ENCODE measurements at regions not wholly inside any gene's neighbourhood (a gene's known extent, or its start where the extent isn't known, plus 50 kb on each side); places are given as distances from the start of the nearest gene placed in this dataset.

- H3K36me3 Mint-ChIP-seq: no peaks in the 10 kb centered on the region
- no peak for DNase-seq
- no peaks in the 10 kb centered on the region for H3K4me1 Mint-ChIP-seq (ENCODE audit: low read depth)
- no peak overlapping the region for H3K27ac Mint-ChIP-seq
- ChIA-PET CTCF (no interaction called here), POLR2A (no interaction called here)
- intact Hi-C loops (cut with micrococcal nuclease): no loop called here
- H3K4me3 Mint-ChIP-seq: no peak overlapping the region
- no peaks in the 10 kb centered on the region for H3K9me3 Mint-ChIP-seq
- H3K27me3 Mint-ChIP-seq: no peaks in the 10 kb centered on the region
Observed at GRCh38 chr12:98062464-98063245, 452.7 kb upstream of the TMPO start.

DNA sequence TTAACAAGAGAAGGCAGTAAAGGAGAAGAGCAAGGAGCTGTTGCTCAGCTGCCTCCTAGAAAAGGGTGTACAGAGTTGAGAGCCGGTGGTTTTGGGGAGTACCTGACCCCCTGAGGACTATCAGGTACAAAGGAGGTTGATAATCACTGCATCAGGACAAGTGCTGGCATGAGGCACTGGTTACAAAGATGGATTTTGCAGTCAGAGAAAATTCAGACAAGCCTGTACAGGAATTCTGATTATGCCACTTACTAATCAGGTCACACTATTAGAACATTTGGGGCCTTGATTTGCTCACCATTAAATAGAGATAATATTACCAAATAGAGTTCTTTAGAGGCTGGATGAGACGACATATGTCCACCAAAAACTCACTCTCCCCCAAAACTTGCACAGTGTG lies 450.9 kb upstream of the TMPO start:
- Mint-ChIP-seq H3K36me3 (no peaks in the 10 kb centered on the region), H3K27me3 (no peaks in the 10 kb centered on the region), H3K4me1 (ENCODE audit: low read depth) (no peaks in the 10 kb centered on the region), H3K9me3 (no peaks in the 10 kb centered on the region), H3K4me3 (no peak overlapping the region), H3K27ac (no peak overlapping the region)
- CTCF ChIA-PET: no interaction called here
- intact Hi-C loops (cut with micrococcal nuclease): no loop called here
- POLR2A ChIA-PET: no interaction called here
- DNase-seq: no peak

DNA sequence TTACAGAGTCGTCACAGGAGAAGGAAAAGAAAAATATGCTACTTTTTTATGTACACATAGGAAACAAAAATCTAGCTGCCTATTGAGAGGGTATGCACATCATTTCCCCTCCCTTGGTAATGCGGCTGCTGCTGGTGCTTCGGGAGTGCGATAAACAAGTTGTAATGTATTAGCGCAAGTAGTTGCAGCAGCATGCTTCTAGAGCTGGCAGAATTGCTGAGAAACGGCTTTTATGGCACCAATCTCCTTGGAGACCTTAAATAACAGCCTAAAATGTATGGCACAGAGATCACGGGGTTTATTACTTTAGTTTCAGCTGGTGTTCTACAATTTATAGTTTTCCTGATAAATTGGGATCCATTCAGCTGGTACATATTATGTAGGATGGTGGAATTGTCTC lies 447.6 kb upstream of the TMPO start:
- Mint-ChIP-seq H3K27ac (no peak overlapping the region), H3K9me3 (no peaks in the 10 kb centered on the region), H3K36me3 (no peaks in the 10 kb centered on the region), H3K4me1 (ENCODE audit: low read depth) (no peaks in the 10 kb centered on the region), H3K27me3 (no peaks in the 10 kb centered on the region), H3K4me3 (no peak overlapping the region)
- POLR2A ChIA-PET: no interaction called here
- intact Hi-C loops (cut with micrococcal nuclease): no loop called here
- no peak for DNase-seq
- CTCF ChIA-PET: no interaction called here

GRCh38 chr12:98073610-98074009 lies 441.8 kb upstream of the TMPO start:
- no peaks in the 10 kb centered on the region for H3K9me3 Mint-ChIP-seq
- H3K36me3 Mint-ChIP-seq: no peaks in the 10 kb centered on the region
- H3K4me1 Mint-ChIP-seq (ENCODE audit: low read depth): no peaks in the 10 kb centered on the region
- ChIA-PET POLR2A (no interaction called here), CTCF (no interaction called here)
- DNase-seq: no peak
- peaks cover 2% of the 10 kb centered on the region for H3K27me3 Mint-ChIP-seq
- H3K4me3 Mint-ChIP-seq: no peak overlapping the region
- intact Hi-C loops (cut with micrococcal nuclease): no loop called here
- no peak overlapping the region for H3K27ac Mint-ChIP-seq

GRCh38 chr12:98074286-98074685 lies 441.1 kb upstream of the TMPO start:
- H3K36me3 Mint-ChIP-seq: no peaks in the 10 kb centered on the region
- no peak overlapping the region for H3K4me3 Mint-ChIP-seq
- CTCF ChIA-PET: no interaction called here
- H3K4me1 Mint-ChIP-seq (ENCODE audit: low read depth): no peaks in the 10 kb centered on the region
- POLR2A ChIA-PET: no interaction called here
- no peaks in the 10 kb centered on the region for H3K9me3 Mint-ChIP-seq
- intact Hi-C loops (cut with micrococcal nuclease): no loop called here
- H3K27me3 Mint-ChIP-seq: peaks cover 2% of the 10 kb centered on the region
- no peak for DNase-seq
- no peak overlapping the region for H3K27ac Mint-ChIP-seq

DNA sequence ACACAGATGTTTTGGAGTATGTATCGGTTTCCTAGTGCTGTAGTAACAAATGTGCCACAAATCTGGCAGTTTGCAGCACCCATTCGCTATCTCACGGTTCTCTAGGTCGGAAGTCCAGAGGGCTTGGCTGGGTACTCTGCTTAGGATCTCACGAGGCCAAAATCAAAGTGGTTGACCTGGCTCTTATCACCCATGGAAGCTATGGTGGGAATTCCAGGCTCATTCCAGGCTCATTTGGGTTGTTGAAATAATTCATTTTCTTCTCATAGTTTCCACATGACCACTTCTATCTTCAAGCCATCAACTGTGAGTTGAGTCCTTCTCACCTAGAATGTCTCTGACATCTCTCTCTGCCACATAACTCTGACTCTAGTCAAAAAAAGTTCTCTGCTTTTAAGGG lies 431.0 kb upstream of the TMPO start:
- no peaks in the 10 kb centered on the region for H3K36me3 Mint-ChIP-seq
- POLR2A ChIA-PET: no interaction called here
- no peak overlapping the region for H3K4me3 Mint-ChIP-seq
- H3K4me1 Mint-ChIP-seq (ENCODE audit: low read depth): no peaks in the 10 kb centered on the region
- H3K9me3 Mint-ChIP-seq: no peaks in the 10 kb centered on the region
- DNase-seq: no peak
- CTCF ChIA-PET: no interaction called here
- intact Hi-C loops (cut with micrococcal nuclease): no loop called here
- peaks cover 2% of the 10 kb centered on the region for H3K27me3 Mint-ChIP-seq
- H3K27ac Mint-ChIP-seq: no peak overlapping the region

DNA sequence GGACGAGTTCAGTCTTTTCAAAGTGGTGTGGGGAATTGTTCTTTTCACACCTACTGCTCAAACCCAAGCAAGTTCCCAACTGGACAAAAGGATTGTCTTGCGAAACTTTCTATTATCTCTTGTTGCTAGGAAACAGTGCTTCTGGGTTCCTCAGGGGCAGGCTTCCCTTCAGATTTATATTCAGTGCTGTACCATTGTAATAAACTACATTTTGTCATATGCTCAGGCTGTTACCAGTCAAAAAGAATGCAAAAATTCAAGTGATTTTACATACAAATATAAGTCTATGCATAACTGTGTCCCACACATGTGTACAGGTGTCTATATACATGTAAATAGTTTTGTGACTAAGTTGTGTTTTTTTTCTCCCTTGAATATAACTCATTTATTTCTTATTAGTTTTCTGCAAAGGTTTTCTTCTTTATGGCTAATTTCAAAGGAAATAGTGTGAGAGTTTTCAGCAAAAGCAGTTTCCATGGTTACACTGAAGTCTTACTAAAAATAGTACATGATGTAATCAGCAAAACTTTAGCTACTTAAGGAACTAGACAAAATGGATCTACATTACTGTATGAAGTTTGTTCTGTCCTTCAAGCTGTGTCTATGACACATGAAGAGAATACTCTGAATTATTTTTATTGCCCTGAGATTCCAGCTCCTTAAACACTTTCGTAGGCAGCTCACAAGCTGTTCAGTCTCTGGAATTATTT lies 430.2 kb upstream of the TMPO start:
- Mint-ChIP-seq H3K4me1 (ENCODE audit: low read depth) (no peaks in the 10 kb centered on the region), H3K9me3 (no peaks in the 10 kb centered on the region), H3K36me3 (no peaks in the 10 kb centered on the region), H3K4me3 (no peak overlapping the region), H3K27me3 (peaks cover 2% of the 10 kb centered on the region), H3K27ac (no peak overlapping the region)
- intact Hi-C loops (cut with micrococcal nuclease): no loop called here
- ChIA-PET POLR2A (no interaction called here), CTCF (no interaction called here)
- no peak for DNase-seq

DNA sequence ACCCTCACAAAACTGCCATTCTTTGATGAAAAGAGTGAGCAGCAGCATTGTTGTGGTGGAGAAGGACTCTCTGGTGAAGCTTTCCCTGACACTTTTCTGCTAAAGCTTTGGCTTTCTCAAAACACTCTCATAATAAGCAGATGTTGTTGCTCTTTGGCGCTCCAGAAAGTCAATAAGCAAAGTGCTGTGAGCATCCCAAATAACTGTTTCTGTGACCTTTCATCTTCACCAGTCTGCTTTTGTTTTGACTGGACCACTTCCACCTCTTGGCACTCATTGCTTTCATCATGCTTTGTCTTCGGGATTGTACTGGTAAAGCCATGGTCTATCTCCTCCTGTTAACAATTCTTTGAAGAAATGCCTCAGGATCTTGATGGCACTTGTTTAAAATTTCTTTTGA lies 424.7 kb upstream of the TMPO start:
- no peaks in the 10 kb centered on the region for H3K9me3 Mint-ChIP-seq
- H3K27me3 Mint-ChIP-seq: peaks cover 2% of the 10 kb centered on the region
- no peak overlapping the region for H3K4me3 Mint-ChIP-seq
- POLR2A ChIA-PET: no interaction called here
- CTCF ChIA-PET: no interaction called here
- intact Hi-C loops (cut with micrococcal nuclease): no loop called here
- no peak for DNase-seq
- no peaks in the 10 kb centered on the region for H3K4me1 Mint-ChIP-seq (ENCODE audit: low read depth)
- no peaks in the 10 kb centered on the region for H3K36me3 Mint-ChIP-seq
- no peak overlapping the region for H3K27ac Mint-ChIP-seq

- Mint-ChIP-seq H3K9me3 (no peaks in the 10 kb centered on the region), H3K4me3 (no peak overlapping the region), H3K27me3 (no peaks in the 10 kb centered on the region), H3K36me3 (no peaks in the 10 kb centered on the region), H3K27ac (no peak overlapping the region), H3K4me1 (ENCODE audit: low read depth) (no peaks in the 10 kb centered on the region)
- ChIA-PET POLR2A (no interaction called here), CTCF (no interaction called here)
- intact Hi-C loops (cut with micrococcal nuclease): no loop called here
- DNase-seq: no peak
Observed at GRCh38 chr12:98096436-98096835, 419.0 kb upstream of the TMPO start.

DNA sequence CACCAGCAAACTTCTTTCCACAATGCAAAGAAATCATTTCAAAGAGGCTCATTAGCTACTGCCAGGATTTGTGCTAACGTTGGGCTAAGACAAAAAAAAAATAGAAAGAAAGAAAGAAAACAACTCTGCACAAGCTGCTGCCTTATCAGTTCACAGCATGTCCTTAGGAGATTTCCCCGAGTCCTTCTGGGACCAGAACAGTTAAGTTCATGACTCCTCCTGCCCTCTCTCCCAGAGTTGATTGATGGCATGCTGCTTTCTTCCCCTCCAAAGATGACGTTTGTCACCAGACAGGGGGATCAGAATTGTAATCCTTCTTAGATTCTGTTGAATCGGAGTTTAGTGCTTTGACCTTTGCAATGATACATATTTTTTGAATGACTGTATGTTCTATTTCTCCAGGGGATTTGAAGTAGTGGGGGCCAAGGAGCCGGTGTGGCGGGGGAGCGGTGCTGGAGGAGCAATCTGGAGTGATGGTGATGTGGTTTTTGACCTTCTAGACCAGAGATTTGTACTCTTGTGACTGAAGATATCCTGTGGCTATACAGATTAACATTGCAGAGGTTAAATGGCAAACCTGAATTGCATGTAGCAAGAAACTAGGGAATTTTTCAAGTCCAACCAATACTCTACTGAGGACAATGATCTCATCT lies 409.2 kb upstream of the TMPO start:
- Mint-ChIP-seq H3K27me3 (no peaks in the 10 kb centered on the region), H3K4me1 (ENCODE audit: low read depth) (no peaks in the 10 kb centered on the region), H3K9me3 (no peaks in the 10 kb centered on the region), H3K27ac (no peak overlapping the region), H3K36me3 (no peaks in the 10 kb centered on the region), H3K4me3 (no peak overlapping the region)
- no peak for DNase-seq
- CTCF ChIA-PET: no interaction called here
- POLR2A ChIA-PET: no interaction called here
- intact Hi-C loops (cut with micrococcal nuclease): no loop called here

DNA sequence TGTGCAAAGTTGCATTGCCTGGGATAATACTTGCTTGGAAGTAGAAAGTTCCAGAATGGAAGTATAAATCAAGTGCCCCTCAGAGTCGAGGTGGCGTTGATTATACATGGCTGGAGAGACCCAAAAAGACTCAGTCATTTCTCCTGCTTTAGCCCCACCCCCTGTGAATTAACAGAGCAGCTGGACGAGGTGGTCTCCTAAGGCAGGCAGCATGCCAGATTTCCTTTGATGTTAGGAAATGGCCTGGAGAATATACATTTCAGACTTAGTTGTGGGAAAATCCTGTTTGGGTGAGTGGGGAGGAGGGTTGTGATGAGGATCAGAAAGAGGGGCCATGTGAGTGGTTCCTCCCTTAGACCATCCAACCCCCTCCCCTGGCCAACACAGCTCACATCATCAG lies 406.1 kb upstream of the TMPO start:
- POLR2A ChIA-PET: no interaction called here
- CTCF ChIA-PET: no interaction called here
- no peak overlapping the region for H3K27ac Mint-ChIP-seq
- H3K9me3 Mint-ChIP-seq: no peaks in the 10 kb centered on the region
- intact Hi-C loops (cut with micrococcal nuclease): no loop called here
- no peaks in the 10 kb centered on the region for H3K4me1 Mint-ChIP-seq (ENCODE audit: low read depth)
- H3K27me3 Mint-ChIP-seq: no peaks in the 10 kb centered on the region
- H3K4me3 Mint-ChIP-seq: no peak overlapping the region
- no peaks in the 10 kb centered on the region for H3K36me3 Mint-ChIP-seq
- DNase-seq: no peak

DNA sequence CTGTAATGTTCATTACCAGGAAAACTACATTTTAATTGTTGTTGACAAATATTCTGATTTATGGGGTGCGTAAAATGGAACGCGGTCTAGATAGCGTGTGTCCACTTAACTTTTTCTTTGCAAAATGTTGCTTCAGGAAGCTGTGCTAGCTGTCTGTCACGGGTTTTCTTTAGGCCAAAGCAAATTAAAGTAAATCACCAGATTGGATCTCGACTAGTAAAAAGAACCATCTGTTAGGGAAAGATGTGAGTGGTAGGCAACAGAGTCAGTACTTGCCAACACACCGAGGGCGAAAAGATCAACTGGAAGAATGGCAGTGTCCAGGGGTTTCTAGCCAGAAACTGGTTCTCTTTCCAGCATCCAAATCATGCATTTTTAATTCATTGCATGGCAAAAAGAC lies 404.9 kb upstream of the TMPO start:
- H3K27me3 Mint-ChIP-seq: no peaks in the 10 kb centered on the region
- H3K36me3 Mint-ChIP-seq: no peaks in the 10 kb centered on the region
- intact Hi-C loops (cut with micrococcal nuclease): no loop called here
- ChIA-PET POLR2A (no interaction called here), CTCF (no interaction called here)
- no peak overlapping the region for H3K27ac Mint-ChIP-seq
- no peaks in the 10 kb centered on the region for H3K9me3 Mint-ChIP-seq
- no peaks in the 10 kb centered on the region for H3K4me1 Mint-ChIP-seq (ENCODE audit: low read depth)
- H3K4me3 Mint-ChIP-seq: no peak overlapping the region
- no peak for DNase-seq

- H3K4me1 Mint-ChIP-seq (ENCODE audit: low read depth): no peaks in the 10 kb centered on the region
- intact Hi-C loops (cut with micrococcal nuclease): no loop called here
- no peaks in the 10 kb centered on the region for H3K36me3 Mint-ChIP-seq
- CTCF ChIA-PET: no interaction called here
- H3K4me3 Mint-ChIP-seq: no peak overlapping the region
- H3K27ac Mint-ChIP-seq: no peak overlapping the region
- POLR2A ChIA-PET: no interaction called here
- no peak for DNase-seq
- H3K9me3 Mint-ChIP-seq: no peaks in the 10 kb centered on the region
- no peaks in the 10 kb centered on the region for H3K27me3 Mint-ChIP-seq
Observed at GRCh38 chr12:98113548-98113947, 401.8 kb upstream of the TMPO start.

Measured in activated CD4-positive, alpha-beta memory T cell treated with anti-CD3 and anti-CD28 coated beads for 36 hours (primary cell).